ENCODE measurements at regions not wholly inside any gene's neighbourhood (a gene's known extent, or its start where the extent isn't known, plus 50 kb on each side); places are given as distances from the start of the nearest gene placed in this dataset.

- TF ChIP-seq CTCF (IDR thresholded peaks at IDR 0.05) (no peak), JUN (CRISPR knock-in tag; IDR thresholded peaks at IDR 0.05) (no peak), MYBL2 (CRISPR knock-in tag; IDR thresholded peaks at IDR 0.05) (no peak)
Observed at GRCh38 chr10:55063811-55064210, 262.8 kb upstream of the PCDH15 start.

All from WTC11 (cell line).